Tibial nerve (tissue), 4 donors: ENCODE measurements at regions not wholly inside any gene's neighbourhood (a gene's known extent, or its start where the extent isn't known, plus 50 kb on each side); places are given as distances from the start of the nearest gene placed in this dataset.

Experiments used
- EP300 ChIP-seq, 2 donors: sonication (generic); formaldehyde crosslinking; IDR thresholded peaks; one replicate each; pipeline ENCODE4 v1.6.1; 2017; ENCODE audit warnings: antibody characterized with exemption in 2 of 2, mild to moderate bottlenecking in 1 of 2
- POLR2A ChIP-seq, 2 donors: fragments of 450-650 bp; IDR thresholded peaks; one replicate each; pipeline ENCODE4 v1.6.1; 2017; ENCODE audit warnings: antibody characterized with exemption in 2 of 2, mild to moderate bottlenecking in 2 of 2, moderate library complexity in 2 of 2
- TF ChIP-seq, protein P1 (sequence below), 5 experiments: fragments of 200-600 bp in 3 of 5; fragments of 450-650 bp in 2 of 5; sonication (generic) in 3 of 5; IDR thresholded peaks; one replicate each; pipeline ENCODE4 v1.5.1; 2016 to 2019; ENCODE audit warnings: antibody characterized with exemption in 5 of 5, mild to moderate bottlenecking in 3 of 5, moderate library complexity in 2 of 5

DNA sequence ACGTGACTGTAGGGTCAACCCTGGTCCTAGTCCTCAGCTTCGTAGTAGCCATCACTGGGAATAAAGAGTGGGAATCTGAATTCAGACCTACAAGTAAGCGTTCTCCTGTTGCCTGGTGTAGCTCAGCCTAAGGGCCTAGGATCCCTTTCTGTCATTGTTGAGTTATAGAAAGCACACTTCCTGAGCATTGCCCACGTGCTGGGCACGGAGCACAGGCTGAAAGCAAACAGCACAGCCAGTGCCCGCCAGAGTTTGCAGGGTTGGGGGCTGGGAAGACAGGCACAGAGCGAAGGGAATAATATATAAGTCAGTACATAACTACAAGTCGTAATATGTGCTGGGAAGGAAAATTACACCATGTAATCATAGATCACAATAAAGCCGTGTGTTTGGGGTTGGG, 166.3 kb downstream of the TBXT start:
- TF ChIP-seq, protein P1, sequence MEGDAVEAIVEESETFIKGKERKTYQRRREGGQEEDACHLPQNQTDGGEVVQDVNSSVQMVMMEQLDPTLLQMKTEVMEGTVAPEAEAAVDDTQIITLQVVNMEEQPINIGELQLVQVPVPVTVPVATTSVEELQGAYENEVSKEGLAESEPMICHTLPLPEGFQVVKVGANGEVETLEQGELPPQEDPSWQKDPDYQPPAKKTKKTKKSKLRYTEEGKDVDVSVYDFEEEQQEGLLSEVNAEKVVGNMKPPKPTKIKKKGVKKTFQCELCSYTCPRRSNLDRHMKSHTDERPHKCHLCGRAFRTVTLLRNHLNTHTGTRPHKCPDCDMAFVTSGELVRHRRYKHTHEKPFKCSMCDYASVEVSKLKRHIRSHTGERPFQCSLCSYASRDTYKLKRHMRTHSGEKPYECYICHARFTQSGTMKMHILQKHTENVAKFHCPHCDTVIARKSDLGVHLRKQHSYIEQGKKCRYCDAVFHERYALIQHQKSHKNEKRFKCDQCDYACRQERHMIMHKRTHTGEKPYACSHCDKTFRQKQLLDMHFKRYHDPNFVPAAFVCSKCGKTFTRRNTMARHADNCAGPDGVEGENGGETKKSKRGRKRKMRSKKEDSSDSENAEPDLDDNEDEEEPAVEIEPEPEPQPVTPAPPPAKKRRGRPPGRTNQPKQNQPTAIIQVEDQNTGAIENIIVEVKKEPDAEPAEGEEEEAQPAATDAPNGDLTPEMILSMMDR (IDR thresholded peaks at IDR 0.05): no peak
- TF ChIP-seq POLR2A (IDR thresholded peaks at IDR 0.05): no peak
- no peak for TF ChIP-seq EP300 (IDR thresholded peaks at IDR 0.05)
